Suprapubic skin (tissue), 4 donors: ENCODE measurements at regions not wholly inside any gene's neighbourhood (a gene's known extent, or its start where the extent isn't known, plus 50 kb on each side); places are given as distances from the start of the nearest gene placed in this dataset.
"Not testable (repeated sequence)": the region's sequence is repeated elsewhere in the genome, so short reads cannot be mapped to it uniquely, and the experiment has no call there.

Experiments
- DNase-seq, 2 donors: peaks; one replicate each; pipeline ENCODE4 v3.0.0-alpha.2; 2019; ENCODE audit warnings: low spot score in 2 of 2
- H3K27ac ChIP-seq: fragments of 200-600 bp; sonication (generic); one replicate; pipeline ENCODE4 v1.5.1; 2019
- H3K27me3 ChIP-seq: fragments of 200-600 bp; sonication (generic); one replicate; pipeline ENCODE4 v1.5.1; 2019
- H3K36me3 ChIP-seq: fragments of 200-600 bp; sonication (generic); one replicate; pipeline ENCODE4 v1.5.1; 2019
- H3K4me1 ChIP-seq: fragments of 200-600 bp; sonication (generic); one replicate; pipeline ENCODE4 v1.5.1; 2019
- H3K4me3 ChIP-seq: fragments of 200-600 bp; sonication (generic); one replicate; pipeline ENCODE4 v1.5.1; 2019; ENCODE audit warnings: mild to moderate bottlenecking
- H3K9me3 ChIP-seq: fragments of 200-600 bp; sonication (generic); one replicate; pipeline ENCODE4 v1.5.1; 2019
- CTCF ChIP-seq, 2 donors: fragments of 200-600 bp in 1 of 2; fragments of 450-650 bp in 1 of 2; sonication (generic) in 1 of 2; IDR thresholded peaks; one replicate each; pipeline ENCODE4 v1.5.1; 2016 to 2019; ENCODE audit warnings: antibody characterized with exemption in 2 of 2, mild to moderate bottlenecking in 1 of 2, moderate library complexity in 1 of 2
- EP300 ChIP-seq: sonication (generic); formaldehyde crosslinking; IDR thresholded peaks from one replicate; pipeline ENCODE4 v1.6.1; 2017; ENCODE audit warnings: antibody characterized with exemption
- POLR2A ChIP-seq, 2 donors: fragments of 450-650 bp; IDR thresholded peaks; one replicate each; pipeline ENCODE4 v1.6.1; 2017; ENCODE audit warnings: antibody characterized with exemption in 2 of 2, mild to moderate bottlenecking in 2 of 2, moderate library complexity in 2 of 2
- POLR2AphosphoS5 ChIP-seq, 3 donors: sonication (generic); formaldehyde crosslinking; IDR thresholded peaks; one replicate each; pipeline ENCODE4 v1.6.1; 2017; ENCODE audit warnings: antibody characterized with exemption in 3 of 3
- WGBS: methylation state at CpG from one replicate; pipeline ENCODE4 v1.1.5; 2018; 5-methylcytosine and 5-hydroxymethylcytosine counted together

GRCh38 chr1:81725823-81726222 is 74.9 kb upstream of the ADGRL2 start:
- TF ChIP-seq EP300 (no peak), CTCF (IDR thresholded peaks at IDR 0.05) (no peak), POLR2AphosphoS5 (IDR thresholded peaks at IDR 0.05) (no peak), POLR2A (IDR thresholded peaks at IDR 0.05) (no peak)
- Histone ChIP-seq H3K9me3 (no peaks in the 10 kb centered on the region), H3K4me3 (no peak overlapping the region), H3K27ac (no peak overlapping the region), H3K27me3 (no peaks in the 10 kb centered on the region), H3K4me1 (no peaks in the 10 kb centered on the region), H3K36me3 (no peaks in the 10 kb centered on the region)
- WGBS: 95% methylated on average over 8 of the region's 8 CpGs
- DNase-seq: no peak

- H3K27me3 ChIP-seq, H3K4me3 ChIP-seq, H3K9me3 ChIP-seq, H3K4me1 ChIP-seq, H3K27ac ChIP-seq, H3K36me3 ChIP-seq, DNase-seq: not testable (repeated sequence)
- WGBS: 84% methylated on average over 6 of the region's 6 CpGs
These were observed 78.0 kb upstream of the ADGRL2 start for GRCh38 chr1:81722631-81723328.

- DNase-seq, H3K27me3 ChIP-seq, H3K36me3 ChIP-seq, H3K4me3 ChIP-seq, H3K27ac ChIP-seq, H3K9me3 ChIP-seq, H3K4me1 ChIP-seq: not testable (repeated sequence)
- WGBS: 94% methylated on average over 8 of the region's 8 CpGs
These were observed 80.5 kb upstream of the ADGRL2 start for GRCh38 chr1:81720256-81720655.

GRCh38 chr1:81717230-81717629 is 83.5 kb upstream of the ADGRL2 start:
- Histone ChIP-seq H3K36me3 (no peaks in the 10 kb centered on the region), H3K9me3 (no peaks in the 10 kb centered on the region), H3K4me1 (no peaks in the 10 kb centered on the region), H3K27ac (no peak overlapping the region), H3K27me3 (no peaks in the 10 kb centered on the region), H3K4me3 (no peak overlapping the region)
- no peak for DNase-seq
- 100% methylated on average over 1 of the region's 1 CpG for WGBS
- no peak for TF ChIP-seq CTCF (IDR thresholded peaks at IDR 0.05)
- no peak for TF ChIP-seq POLR2A (IDR thresholded peaks at IDR 0.05)
- TF ChIP-seq EP300: no peak
- TF ChIP-seq POLR2AphosphoS5 (IDR thresholded peaks at IDR 0.05): no peak

- H3K9me3 ChIP-seq: no peaks in the 10 kb centered on the region
- no peaks in the 10 kb centered on the region for H3K36me3 ChIP-seq
- 93% methylated on average over 3 of the region's 3 CpGs for WGBS
- H3K27ac ChIP-seq: no peak overlapping the region
- H3K4me1 ChIP-seq: no peaks in the 10 kb centered on the region
- DNase-seq: no peak
- no peak overlapping the region for H3K4me3 ChIP-seq
- no peaks in the 10 kb centered on the region for H3K27me3 ChIP-seq
- TF ChIP-seq CTCF (IDR thresholded peaks at IDR 0.05) (no peak), EP300 (no peak), POLR2A (IDR thresholded peaks at IDR 0.05) (no peak), POLR2AphosphoS5 (IDR thresholded peaks at IDR 0.05) (no peak)
These were observed 85.3 kb upstream of the ADGRL2 start for GRCh38 chr1:81715391-81715790.

- Histone ChIP-seq H3K27ac (no peak overlapping the region), H3K27me3 (no peaks in the 10 kb centered on the region), H3K36me3 (no peaks in the 10 kb centered on the region), H3K9me3 (no peaks in the 10 kb centered on the region), H3K4me3 (no peak overlapping the region), H3K4me1 (no peaks in the 10 kb centered on the region)
- TF ChIP-seq POLR2AphosphoS5 (IDR thresholded peaks at IDR 0.05): no peak
- TF ChIP-seq CTCF (IDR thresholded peaks at IDR 0.05): no peak
- TF ChIP-seq POLR2A (IDR thresholded peaks at IDR 0.05): no peak
- no peak for TF ChIP-seq EP300
- DNase-seq: no peak
These were observed 86.1 kb upstream of the ADGRL2 start for GRCh38 chr1:81714636-81715035.
